ENCODE measurements at regions not wholly inside any gene's neighbourhood (a gene's known extent, or its start where the extent isn't known, plus 50 kb on each side); places are given as distances from the start of the nearest gene placed in this dataset.

GRCh38 chr2:104687147-104687546 is 166.8 kb upstream of the POU3F3 start:
- no peak for TF ChIP-seq GATA2 (IDR thresholded peaks at IDR 0.05; ENCODE audit: low read depth, low read length)
- no peak for TF ChIP-seq GATA3 (IDR thresholded peaks at IDR 0.05; ENCODE audit: low read depth, low read length)

GRCh38 chr2:104690255-104690984 is 163.5 kb upstream of the POU3F3 start:
- no peak for TF ChIP-seq GATA3 (IDR thresholded peaks at IDR 0.05; ENCODE audit: low read depth, low read length)
- no peak for TF ChIP-seq GATA2 (IDR thresholded peaks at IDR 0.05; ENCODE audit: low read depth, low read length)

GRCh38 chr2:104698276-104698675 is 155.6 kb upstream of the POU3F3 start:
- TF ChIP-seq GATA2 (IDR thresholded peaks at IDR 0.05; ENCODE audit: low read depth, low read length) (no peak), GATA3 (IDR thresholded peaks at IDR 0.05; ENCODE audit: low read depth, low read length) (no peak)

GRCh38 chr2:104701411-104701911 is 152.5 kb upstream of the POU3F3 start:
- no peak for TF ChIP-seq GATA2 (IDR thresholded peaks at IDR 0.05; ENCODE audit: low read depth, low read length)
- TF ChIP-seq GATA3 (IDR thresholded peaks at IDR 0.05; ENCODE audit: low read depth, low read length) = no peak

- peak; percentile 21; the same call in 1 of the 2 replicates for TF ChIP-seq GATA2 (IDR thresholded peaks at IDR 0.05; ENCODE audit: low read depth, low read length)
- no peak for TF ChIP-seq GATA3 (IDR thresholded peaks at IDR 0.05; ENCODE audit: low read depth, low read length)
Measured at GRCh38 chr2:104702031-104702850, 151.7 kb upstream of the POU3F3 start.

- TF ChIP-seq GATA3 (IDR thresholded peaks at IDR 0.05; ENCODE audit: low read depth, low read length) = no peak
- no peak for TF ChIP-seq GATA2 (IDR thresholded peaks at IDR 0.05; ENCODE audit: low read depth, low read length)
Measured at GRCh38 chr2:104703669-104704068, 150.2 kb upstream of the POU3F3 start.

GRCh38 chr2:104704496-104705245 is 149.2 kb upstream of the POU3F3 start:
- TF ChIP-seq GATA3 (IDR thresholded peaks at IDR 0.05; ENCODE audit: low read depth, low read length) (no peak), GATA2 (IDR thresholded peaks at IDR 0.05; ENCODE audit: low read depth, low read length) (no peak)

GRCh38 chr2:104707056-104707455 is 146.9 kb upstream of the POU3F3 start:
- TF ChIP-seq GATA2 (IDR thresholded peaks at IDR 0.05; ENCODE audit: low read depth, low read length) (no peak), GATA3 (IDR thresholded peaks at IDR 0.05; ENCODE audit: low read depth, low read length) (no peak)

GRCh38 chr2:104708967-104709366 is 144.9 kb upstream of the POU3F3 start:
- no peak for TF ChIP-seq GATA3 (IDR thresholded peaks at IDR 0.05; ENCODE audit: low read depth, low read length)
- TF ChIP-seq GATA2 (IDR thresholded peaks at IDR 0.05; ENCODE audit: low read depth, low read length) = no peak

GRCh38 chr2:104716061-104716460 is 137.9 kb upstream of the POU3F3 start:
- TF ChIP-seq GATA2 (IDR thresholded peaks at IDR 0.05; ENCODE audit: low read depth, low read length) (no peak), GATA3 (IDR thresholded peaks at IDR 0.05; ENCODE audit: low read depth, low read length) (no peak)

- TF ChIP-seq GATA2 (IDR thresholded peaks at IDR 0.05; ENCODE audit: low read depth, low read length) (no peak), GATA3 (IDR thresholded peaks at IDR 0.05; ENCODE audit: low read depth, low read length) (no peak)
Measured at GRCh38 chr2:104733226-104733943, 120.5 kb upstream of the POU3F3 start.

GRCh38 chr2:104734937-104735586 is 118.9 kb upstream of the POU3F3 start:
- no peak for TF ChIP-seq GATA2 (IDR thresholded peaks at IDR 0.05; ENCODE audit: low read depth, low read length)
- no peak for TF ChIP-seq GATA3 (IDR thresholded peaks at IDR 0.05; ENCODE audit: low read depth, low read length)

- TF ChIP-seq GATA3 (IDR thresholded peaks at IDR 0.05; ENCODE audit: low read depth, low read length) = no peak
- no peak for TF ChIP-seq GATA2 (IDR thresholded peaks at IDR 0.05; ENCODE audit: low read depth, low read length)
Measured at GRCh38 chr2:104736026-104736425, 117.9 kb upstream of the POU3F3 start.
